HG02763 (cell line): ENCODE measurements at regions not wholly inside any gene's neighbourhood (a gene's known extent, or its start where the extent isn't known, plus 50 kb on each side); places are given as distances from the start of the nearest gene placed in this dataset.

Source experiments
- ATAC-seq: cut with Tn5 transposase; IDR thresholded peaks from one replicate; pipeline ENCODE4 v1.9.1; 2021; ENCODE audit warnings: mild to moderate bottlenecking, moderate library complexity; ENCODE audit not compliant: unreplicated experiment

DNA sequence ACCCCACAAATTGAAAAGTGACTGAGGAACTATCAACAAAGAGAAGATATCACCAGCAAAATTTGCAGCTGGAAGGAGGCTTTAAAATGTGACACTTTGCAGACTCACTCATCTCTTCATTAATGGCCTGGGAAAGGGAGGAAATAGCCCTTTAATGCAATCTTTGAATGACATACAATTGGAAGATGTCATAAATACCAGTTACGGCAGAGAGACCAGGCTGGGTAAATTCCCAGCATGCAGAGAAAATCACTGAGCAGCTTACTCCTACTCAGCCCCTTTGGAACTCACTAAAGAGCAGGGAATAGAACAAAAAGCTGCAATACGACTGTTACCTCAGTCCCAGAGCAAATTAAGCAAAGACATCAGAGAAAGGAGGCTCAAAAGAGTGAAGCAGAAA, 238.9 kb downstream of the HS3ST1 start:
- ATAC-seq = no peak

DNA sequence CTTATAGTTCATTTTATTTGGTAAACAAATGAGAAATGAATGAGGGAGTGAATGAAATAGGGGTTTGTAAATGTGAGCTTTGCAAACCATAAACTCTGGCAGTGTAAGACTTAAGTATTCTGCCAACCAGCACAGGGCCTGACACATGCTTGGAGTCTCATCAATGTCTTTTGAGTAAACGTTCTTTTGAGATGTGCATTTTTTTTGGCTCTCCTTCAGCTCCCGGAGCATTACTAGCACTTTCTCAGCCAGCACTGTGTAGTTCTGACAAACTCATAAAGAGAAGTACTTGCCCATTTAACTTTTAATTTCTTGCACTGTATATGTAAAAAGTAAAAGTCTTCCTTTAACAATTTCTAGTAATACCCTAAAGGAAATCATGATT, 245.3 kb downstream of the HS3ST1 start:
- ATAC-seq = no peak

DNA sequence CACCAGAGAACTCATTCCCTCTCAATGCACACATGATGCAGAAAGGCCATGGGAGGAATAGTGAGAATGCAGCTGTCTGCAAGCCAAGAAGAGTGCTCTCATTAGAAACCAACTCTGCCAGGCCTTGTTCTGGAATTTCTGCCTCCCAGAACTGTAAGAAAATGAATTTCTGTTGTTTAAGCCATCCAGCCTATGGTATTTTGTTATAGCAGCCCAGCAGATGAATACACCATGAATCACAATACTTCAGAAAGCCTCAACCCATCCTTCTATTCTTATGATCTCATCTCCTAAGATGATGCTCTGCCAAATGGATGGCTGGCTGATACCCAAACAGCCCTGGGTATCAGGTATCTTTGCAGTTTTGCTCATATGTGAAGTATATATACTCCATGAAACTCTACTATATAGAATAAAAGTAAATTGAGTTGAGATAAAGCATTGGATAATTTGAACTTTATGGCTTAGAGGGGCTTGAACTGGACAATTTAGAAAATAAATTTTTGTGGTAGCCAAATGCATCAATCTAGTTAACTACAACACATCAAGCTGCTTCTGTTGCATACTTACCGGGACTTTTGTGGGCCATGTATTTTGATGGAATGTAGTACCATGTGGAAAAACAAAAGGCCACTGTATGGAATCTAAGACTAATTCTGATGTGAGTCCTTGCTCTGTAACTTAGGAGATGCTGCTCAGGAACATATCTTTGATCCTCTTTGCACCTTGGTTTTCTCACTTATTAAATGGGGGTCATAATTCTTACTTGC, 245.9 kb downstream of the HS3ST1 start:
- ATAC-seq = no peak

DNA sequence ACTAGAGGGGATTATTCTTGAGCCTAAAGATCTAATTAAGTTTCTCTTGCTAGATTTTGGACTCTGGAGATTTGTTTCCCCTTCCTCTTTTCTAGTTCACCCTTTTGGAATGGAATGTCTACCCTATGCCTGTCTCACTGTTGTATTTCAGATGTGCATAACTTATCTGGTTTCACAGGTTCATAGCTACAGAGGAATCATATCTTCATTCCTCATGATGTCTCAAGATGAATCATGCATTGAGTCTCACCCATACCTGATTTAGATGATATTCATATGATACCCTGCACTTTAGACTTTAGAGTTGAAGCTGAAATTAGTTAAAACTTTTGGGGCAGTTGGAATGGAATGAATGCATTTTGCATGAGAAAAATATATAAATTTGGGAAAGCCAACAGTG, 246.7 kb downstream of the HS3ST1 start:
- ATAC-seq = no peak

DNA sequence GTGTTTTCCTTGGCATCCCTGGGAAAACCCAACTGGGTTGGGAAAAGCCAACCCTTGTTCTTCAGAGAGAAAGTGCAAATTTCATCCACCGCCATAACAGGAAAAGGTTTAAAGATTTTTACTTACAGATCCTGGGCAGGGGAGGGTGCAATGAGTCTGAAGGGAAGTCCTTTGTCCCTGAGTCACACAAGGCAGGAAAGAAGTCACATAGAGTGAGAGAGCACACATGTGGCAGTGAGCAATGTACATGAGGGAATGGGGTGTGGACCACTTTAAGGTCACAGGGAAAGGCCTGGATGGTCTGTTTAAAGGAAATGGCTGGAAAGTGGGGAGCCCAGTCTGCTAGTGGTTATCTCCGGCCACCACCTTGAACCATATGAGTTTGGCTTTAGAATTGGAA, 248.9 kb downstream of the HS3ST1 start:
- no peak for ATAC-seq

DNA sequence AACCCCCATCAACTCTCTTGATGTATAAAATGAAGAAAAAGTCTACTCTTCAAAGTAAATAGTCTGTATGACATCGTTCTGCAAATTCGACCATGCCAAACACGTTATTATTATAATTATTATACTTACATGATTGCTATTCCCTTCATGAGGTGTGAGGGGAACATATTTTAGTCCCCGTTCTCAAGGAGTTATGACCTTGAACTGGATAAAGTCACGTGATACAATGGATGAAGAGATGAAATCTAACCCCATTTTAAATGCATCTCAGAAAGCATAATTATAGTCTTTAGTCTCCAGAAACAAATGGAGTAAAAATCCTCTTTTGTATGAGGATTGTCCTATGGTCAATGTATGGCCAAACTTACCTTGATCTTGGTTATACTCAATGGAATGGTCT, 250.3 kb downstream of the HS3ST1 start:
- ATAC-seq = no peak

DNA sequence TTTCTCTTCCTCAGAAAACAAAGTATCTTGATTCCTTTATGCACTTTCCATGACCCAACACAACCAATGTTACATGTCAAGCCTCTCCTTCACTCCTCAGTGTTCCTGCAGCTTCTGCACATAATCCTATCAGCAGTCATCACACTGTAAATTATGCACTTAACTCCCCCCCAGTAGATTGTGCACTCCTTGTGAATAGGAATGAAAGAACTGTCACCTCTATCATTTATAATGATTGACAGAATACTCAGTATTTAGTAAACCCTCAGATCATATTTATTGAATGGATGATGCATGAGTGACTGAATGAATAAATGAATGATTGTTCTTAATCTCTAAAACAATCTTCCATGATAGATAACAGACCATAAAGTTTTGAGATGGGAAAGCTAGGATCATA, 253.3 kb downstream of the HS3ST1 start:
- ATAC-seq = no peak

DNA sequence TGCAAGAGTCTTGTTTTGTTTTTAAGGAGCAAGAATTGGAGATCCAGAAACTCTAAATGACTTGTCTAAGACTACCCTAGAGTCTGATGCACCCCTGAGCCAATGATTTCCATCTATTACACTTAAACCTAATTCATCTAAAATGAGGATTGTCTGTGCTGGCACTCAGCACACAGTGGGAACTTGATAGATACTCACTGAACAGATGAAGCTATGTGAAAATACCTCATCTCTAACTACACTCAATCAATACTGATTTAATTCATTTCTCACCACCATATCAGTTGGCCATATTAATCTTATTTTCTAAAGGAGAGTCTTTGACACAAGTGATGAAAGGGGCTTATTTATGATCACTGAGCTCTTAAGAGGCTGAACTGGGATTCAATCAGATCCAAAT, 262.1 kb downstream of the HS3ST1 start:
- ATAC-seq = no peak

DNA sequence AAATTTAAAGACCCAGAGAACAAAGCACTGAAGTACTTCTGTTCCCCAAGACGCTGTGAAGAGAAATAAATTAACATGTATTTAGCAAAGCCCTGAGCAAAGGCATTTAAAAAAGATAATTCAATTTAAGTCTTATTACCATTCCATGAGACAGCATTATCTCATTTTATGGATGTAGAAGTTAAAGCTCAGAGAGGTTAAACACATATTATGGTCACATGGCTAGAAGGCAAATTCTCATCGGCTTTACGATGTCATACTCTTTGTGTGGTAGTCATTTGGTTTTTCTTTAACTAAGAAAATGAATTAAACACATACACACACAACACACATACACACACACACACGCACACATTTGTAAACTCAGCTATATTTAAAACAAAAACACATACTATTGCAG, 262.7 kb downstream of the HS3ST1 start:
- ATAC-seq = no peak

DNA sequence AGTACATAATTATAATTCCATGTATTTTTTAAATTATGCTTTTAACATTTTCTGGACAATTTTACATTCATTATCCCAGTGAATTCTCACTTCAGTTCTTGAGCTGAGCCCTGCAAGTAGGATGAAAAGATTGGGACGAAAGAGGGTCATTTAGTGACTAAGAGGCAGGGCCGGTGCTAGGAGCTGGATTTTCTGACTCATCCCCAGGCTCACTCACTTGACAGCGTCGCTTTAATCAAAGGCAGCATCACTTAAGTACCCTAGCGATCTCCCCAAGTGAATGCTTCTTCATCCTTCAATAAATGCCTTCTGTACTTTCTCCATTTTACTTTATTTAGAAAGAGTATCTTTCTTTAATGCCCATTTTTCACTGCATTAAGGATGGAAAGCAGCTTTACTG, 263.6 kb downstream of the HS3ST1 start:
- ATAC-seq = no peak

DNA sequence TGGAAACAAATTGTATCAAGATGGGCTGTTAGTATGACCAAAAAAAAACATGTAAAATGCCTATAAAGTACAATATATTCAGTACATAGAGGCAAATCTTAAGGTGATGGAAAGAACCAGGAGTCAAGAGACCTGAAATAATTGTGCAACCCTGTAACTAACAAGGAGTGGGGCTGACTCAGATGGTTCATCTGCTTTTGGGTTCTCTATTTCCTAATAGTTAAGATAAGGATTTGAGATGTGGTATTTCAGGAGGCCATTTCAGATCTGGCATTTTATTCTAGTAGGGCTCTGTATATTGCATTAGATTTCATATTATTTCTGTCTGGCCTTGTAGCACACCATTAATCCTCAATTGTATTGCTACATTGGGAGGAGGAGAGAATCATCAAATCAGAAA, 268.4 kb downstream of the HS3ST1 start:
- ATAC-seq = no peak

DNA sequence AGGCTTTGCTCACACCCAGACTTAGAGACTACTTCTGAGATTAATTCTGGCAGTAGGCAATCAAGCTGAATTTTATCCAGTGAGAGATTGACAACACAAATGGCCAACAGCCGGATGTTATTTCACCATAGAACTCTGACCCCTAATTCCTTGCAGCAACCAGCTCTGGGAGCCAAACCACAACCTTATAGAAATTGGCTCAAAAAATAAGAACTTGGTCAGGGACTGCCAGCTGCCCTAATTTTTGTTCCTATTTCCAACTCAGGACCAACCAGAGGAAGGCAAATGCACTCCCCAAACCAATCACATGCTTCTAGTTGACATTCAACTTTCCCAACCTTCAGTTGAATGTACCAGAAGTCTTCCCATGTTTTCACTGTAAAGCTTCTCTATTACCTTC, 269.7 kb downstream of the HS3ST1 start:
- no peak for ATAC-seq

DNA sequence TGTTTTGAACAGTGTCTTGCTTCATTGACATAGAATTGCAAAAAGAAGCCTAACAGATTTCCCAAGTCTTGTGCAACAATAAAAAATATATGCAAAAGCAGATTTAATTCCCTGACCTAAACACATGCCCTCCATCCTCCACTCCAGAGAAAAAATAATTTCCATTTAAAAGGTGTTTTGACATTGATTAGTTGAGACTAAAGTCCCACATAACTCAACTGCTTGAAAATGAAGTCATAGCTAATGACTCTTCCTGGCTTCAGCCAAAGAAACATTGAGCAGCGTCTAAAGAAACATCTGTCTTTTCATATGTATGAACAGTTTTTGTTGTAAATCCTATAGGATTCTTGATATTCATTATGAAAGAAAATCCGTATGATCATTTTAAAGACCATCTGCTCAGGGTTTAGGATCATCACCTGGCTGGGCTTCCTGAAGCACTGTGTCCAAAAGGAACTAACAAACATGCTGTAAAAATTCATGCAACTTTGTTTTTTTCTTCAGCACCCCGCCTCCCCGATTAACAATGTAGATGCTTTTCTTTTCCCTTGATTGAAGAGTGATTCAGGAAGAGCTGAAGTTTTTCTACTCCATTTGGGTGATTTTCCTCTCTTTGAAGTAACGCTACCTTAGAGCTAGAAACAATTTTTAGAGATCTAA, 273.4 kb downstream of the HS3ST1 start:
- no peak for ATAC-seq

DNA sequence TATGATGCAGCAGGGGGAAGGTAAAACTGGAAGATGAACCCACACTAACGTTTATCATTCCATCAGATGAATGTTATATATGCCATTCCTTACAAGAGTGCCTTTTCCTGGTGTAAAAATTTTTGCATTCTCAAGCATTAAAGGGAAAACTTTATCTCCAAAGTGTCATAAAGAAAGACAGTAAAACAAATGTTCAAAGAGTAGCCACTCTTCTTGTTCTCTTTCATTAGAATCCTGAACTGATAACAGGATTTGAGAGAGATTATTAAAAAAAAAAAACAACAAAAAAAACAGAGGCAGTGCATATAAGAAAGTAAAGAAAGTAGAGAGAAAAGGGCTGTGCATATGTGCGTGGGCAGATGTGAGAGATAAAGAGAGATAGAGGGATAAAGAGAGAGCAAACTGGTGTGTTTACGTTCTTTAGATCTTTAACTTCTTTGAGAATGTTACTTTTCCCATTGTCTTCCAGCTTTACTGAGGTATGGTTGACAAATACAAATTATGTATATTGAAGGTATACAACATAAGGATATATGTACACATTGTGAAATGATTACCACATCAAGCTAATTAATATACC, 275.4 kb downstream of the HS3ST1 start:
- no peak for ATAC-seq

DNA sequence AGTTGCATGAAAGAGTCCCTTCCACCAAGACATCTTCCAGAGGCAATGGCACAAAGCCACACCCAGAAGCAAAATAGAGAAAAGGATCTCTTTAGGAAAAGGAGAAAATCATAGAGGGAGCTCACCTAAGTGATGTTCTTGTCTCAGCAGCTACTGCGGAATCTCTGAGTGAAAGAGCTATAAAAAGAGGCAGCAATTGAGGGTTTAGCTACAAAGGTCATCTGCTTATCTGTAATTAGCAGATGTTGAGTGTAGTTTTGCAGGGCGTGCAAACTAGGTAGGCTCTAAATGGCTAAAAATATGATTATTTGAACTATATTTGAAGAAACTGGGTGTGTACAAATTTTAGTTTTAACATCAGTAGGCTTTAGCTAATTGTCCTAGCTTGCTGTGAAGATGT, 276.0 kb downstream of the HS3ST1 start:
- no peak for ATAC-seq

DNA sequence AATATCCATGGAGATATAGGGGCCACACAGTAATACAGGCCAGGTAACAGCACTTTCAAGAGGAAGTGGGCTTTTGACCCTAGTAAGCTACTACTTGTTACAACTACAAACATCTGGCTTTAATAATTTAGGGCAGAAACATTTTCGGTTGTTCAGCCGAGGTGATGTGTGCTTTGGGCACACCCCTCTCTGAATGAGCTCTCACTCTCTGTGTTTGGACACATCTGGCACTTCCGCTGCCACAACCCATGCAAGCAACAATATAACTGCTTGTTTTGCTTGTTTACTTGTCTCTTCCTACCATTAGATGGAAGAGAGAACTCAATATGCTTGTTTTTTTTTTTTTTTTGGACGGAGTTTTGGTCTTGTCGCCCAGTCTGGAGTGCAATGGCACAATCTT, 277.2 kb downstream of the HS3ST1 start:
- no peak for ATAC-seq

DNA sequence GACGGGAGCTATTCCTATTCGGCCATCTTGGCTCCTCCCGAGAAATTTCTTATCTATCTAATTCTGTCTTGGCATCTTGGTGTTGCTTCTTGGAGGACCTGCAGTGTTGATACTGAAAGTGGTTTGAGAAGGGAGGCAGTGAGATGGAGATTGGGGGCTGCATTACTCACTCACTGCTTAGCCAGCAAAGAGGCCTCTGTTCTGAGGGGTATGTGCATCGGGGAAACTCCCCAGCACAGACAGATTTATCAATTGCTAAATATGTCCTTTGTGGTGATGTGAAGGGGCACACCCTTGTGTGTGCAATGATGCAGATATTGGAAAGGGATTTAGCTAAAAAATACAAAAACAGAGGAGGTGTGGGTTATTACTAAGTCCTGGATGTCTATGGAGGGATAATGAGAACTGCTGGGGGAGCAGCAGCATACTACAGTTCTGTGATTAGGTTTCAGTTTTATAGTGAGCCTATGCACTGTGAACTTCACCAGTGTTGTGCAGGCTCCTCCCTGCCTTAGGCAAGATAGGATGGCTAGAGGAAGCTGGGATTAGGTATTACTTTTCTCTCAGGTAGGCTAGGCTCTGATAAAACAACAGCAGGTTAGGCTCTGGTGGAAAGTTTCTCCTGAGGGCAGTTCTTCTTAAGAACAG, 279.0 kb downstream of the HS3ST1 start:
- ATAC-seq = no peak

DNA sequence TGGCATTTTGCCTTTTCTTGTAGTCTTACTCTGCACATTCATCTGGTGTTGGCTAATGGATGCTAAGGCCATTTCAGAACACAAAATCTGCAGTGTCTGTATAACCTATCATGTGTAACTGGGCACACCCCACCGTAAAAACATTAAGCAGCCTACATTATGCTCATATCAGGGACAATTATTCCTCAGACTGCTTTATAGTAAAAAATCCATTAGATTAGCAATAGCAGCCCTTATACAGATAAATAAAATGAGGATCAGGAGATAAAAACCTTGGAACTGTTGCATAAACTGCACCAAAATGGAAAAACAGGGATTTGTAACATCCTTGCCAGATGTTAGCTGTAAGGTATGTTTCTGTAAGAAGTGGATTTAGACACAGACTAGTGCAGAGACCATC, 288.8 kb downstream of the HS3ST1 start:
- ATAC-seq = no peak

DNA sequence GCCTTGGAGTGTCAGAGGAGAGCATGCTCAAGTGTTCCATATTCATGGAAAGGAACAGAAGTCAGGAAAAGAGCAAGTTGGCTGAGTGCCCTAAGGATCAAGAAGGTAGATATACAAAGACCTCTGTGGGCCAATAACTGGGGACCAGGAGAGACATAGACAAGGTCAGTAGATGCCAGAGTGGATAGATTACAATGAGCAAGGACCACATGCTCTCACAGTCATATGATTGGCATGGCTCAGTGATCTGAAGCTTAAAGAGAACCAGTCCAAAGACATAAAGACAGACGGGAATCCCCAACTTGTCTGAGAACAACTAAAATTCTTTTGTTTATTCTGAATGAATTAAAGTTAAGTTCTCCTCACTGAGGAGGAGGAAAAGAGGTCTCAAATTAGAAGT, 289.7 kb downstream of the HS3ST1 start:
- ATAC-seq = no peak

DNA sequence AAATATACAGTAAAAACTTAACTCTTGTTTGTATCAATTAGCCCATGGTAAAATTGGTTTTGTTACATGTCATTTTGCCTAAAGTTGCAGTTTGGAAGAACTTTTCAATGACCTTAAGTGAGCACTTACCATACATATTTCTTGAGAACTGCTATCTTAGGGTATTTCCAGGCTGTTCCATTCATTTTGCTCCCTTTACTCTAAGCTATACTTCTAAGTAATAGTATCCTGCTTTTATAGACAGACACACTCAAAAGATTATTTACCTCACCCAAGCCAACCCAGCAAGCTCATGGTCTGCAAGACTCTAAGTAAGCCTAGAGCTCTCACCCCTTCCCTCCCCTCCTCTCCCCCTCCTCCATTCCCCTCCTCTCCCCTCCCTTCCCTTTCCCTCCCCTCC, 294.0 kb downstream of the HS3ST1 start:
- no peak for ATAC-seq

DNA sequence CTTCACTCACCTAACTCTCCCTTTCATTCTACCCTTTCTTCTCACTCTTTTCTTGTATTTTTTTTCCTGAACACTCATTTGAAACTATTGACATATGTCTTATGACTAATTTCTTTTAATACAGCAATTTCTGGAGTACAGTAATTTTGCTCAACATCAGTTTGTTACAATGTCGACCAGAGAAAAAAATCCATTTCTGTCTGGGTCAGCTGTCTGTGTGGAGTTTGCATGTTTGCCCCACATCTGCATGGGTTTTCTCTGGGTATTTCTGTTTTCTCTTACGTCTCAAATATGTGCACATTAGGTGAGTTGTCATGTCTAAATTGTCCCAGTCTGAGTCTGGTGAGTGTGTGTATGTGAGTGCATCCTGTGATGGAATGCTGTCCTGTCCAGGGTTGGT, 294.8 kb downstream of the HS3ST1 start:
- no peak for ATAC-seq

DNA sequence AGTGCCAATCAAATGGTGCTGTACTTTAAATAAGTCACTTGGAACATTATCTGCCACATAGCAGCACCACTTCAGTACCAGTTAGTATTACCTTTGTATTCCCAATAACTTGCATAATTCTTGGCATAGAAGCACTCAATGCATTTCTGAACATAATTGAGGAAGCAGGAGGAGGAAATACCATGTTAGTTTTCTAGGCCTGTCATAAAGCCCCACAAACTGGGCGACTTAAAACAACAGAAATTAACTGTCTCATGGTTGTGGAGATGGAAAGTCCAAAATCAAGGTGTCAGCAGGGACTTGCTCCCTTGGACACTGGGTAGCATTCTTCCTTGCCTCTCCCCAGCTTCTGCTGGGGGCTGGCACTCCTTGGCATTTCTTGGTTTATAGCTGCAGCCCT, 296.2 kb downstream of the HS3ST1 start:
- ATAC-seq = no peak
